ENCODE measurements at regions not wholly inside any gene's neighbourhood (a gene's known extent, or its start where the extent isn't known, plus 50 kb on each side); places are given as distances from the start of the nearest gene placed in this dataset.

- TF ChIP-seq EZH2 (IDR thresholded peaks at IDR 0.05; ENCODE audit: insufficient read depth, poor library complexity, severe bottlenecking) (no peak), EZH2phosphoT487 (IDR thresholded peaks at IDR 0.05; ENCODE audit: insufficient read depth, low read depth) (no peak)
Measured at GRCh38 chr11:29336727-29337575, 679.9 kb downstream of the KCNA4 start.
